NCI-H345 treated with DMSO at 0.1 percent for 48 hours (cell line): ENCODE measurements at regions not wholly inside any gene's neighbourhood (a gene's known extent, or its start where the extent isn't known, plus 50 kb on each side); places are given as distances from the start of the nearest gene placed in this dataset.
A peak's percentile ranks its signal among the peaks of the same experiment; 100 is the strongest.

Experiments
- DNase-seq: peaks from one replicate; lab custom pipeline; 2025; ENCODE audit not compliant: unreplicated experiment; lab: John Stamatoyannopoulos, UW

- DNase-seq, result no peak
Observed at GRCh38 chr1:30275926-30276764, 447.2 kb downstream of the MATN1 start.

GRCh38 chr1:30274976-30275621, 448.3 kb downstream of the MATN1 start:
- peak; percentile 8 for DNase-seq

- no peak for DNase-seq
Observed at GRCh38 chr1:30274173-30274970, 449.0 kb downstream of the MATN1 start.

GRCh38 chr1:30273456-30273855, 449.9 kb downstream of the MATN1 start:
- DNase-seq, result no peak

- DNase-seq, result no peak
Observed at GRCh38 chr1:30273021-30273325, 450.4 kb downstream of the MATN1 start.

GRCh38 chr1:30272277-30273020, 450.9 kb downstream of the MATN1 start:
- DNase-seq, result no peak

GRCh38 chr1:30271401-30272276, 451.7 kb downstream of the MATN1 start:
- DNase-seq, result no peak

GRCh38 chr1:30270461-30270860, 452.9 kb downstream of the MATN1 start:
- no peak for DNase-seq

- DNase-seq, result no peak
Observed at GRCh38 chr1:30268923-30269666, 454.3 kb downstream of the MATN1 start.

GRCh38 chr1:30267856-30268255, 455.5 kb downstream of the MATN1 start:
- DNase-seq, result no peak

- no peak for DNase-seq
Observed at GRCh38 chr1:30267046-30267445, 456.3 kb downstream of the MATN1 start.

- DNase-seq, result no peak
Observed at GRCh38 chr1:30265127-30266070, 458.0 kb downstream of the MATN1 start.

- DNase-seq, result no peak
Observed at GRCh38 chr1:30264672-30265025, 458.7 kb downstream of the MATN1 start.

GRCh38 chr1:30263888-30264671, 459.3 kb downstream of the MATN1 start:
- DNase-seq, result no peak

GRCh38 chr1:30263405-30263804, 460.0 kb downstream of the MATN1 start:
- DNase-seq, result no peak

GRCh38 chr1:30262158-30262557, 461.2 kb downstream of the MATN1 start:
- DNase-seq, result no peak

GRCh38 chr1:30260318-30260717, 463.1 kb downstream of the MATN1 start:
- DNase-seq, result no peak

- no peak for DNase-seq
Observed at GRCh38 chr1:30259631-30260030, 463.8 kb downstream of the MATN1 start.
